WI38 (cell line): ENCODE measurements at regions not wholly inside any gene's neighbourhood (a gene's known extent, or its start where the extent isn't known, plus 50 kb on each side); places are given as distances from the start of the nearest gene placed in this dataset.

Experiments used
- H3K4me3 ChIP-seq: 2 replicates; pipeline ENCODE4 v1.5.1; 2011; ENCODE audit warnings: low read depth, mild to moderate bottlenecking, control low read depth, low read length
- TF ChIP-seq, protein P1 (sequence below): IDR thresholded peaks from 2 replicates; pipeline ENCODE4 v1.5.1; 2012; ENCODE audit warnings: low read depth, mild to moderate bottlenecking, control low read depth, low read length

DNA sequence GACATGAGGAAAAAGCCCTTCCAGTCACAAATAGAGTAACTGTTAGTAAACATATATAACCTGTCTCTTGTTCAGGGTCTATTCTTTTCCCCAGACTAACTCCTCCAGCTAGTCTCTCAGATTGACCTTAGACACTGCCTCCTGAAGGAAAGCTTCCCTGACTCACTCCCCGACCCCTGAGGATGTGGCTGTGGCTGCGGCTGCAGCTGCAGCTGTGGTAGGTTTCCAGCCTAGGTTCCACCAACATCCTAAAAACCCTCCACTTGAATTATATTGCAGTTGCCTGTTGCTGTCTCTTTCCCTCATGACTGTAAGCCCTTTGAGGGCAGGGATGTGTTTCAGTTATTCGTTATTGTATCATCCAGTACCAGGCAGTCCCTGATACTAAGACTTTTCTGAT lies 132.9 kb upstream of the C1orf21 start:
- TF ChIP-seq, protein P1, sequence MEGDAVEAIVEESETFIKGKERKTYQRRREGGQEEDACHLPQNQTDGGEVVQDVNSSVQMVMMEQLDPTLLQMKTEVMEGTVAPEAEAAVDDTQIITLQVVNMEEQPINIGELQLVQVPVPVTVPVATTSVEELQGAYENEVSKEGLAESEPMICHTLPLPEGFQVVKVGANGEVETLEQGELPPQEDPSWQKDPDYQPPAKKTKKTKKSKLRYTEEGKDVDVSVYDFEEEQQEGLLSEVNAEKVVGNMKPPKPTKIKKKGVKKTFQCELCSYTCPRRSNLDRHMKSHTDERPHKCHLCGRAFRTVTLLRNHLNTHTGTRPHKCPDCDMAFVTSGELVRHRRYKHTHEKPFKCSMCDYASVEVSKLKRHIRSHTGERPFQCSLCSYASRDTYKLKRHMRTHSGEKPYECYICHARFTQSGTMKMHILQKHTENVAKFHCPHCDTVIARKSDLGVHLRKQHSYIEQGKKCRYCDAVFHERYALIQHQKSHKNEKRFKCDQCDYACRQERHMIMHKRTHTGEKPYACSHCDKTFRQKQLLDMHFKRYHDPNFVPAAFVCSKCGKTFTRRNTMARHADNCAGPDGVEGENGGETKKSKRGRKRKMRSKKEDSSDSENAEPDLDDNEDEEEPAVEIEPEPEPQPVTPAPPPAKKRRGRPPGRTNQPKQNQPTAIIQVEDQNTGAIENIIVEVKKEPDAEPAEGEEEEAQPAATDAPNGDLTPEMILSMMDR, result no peak

DNA sequence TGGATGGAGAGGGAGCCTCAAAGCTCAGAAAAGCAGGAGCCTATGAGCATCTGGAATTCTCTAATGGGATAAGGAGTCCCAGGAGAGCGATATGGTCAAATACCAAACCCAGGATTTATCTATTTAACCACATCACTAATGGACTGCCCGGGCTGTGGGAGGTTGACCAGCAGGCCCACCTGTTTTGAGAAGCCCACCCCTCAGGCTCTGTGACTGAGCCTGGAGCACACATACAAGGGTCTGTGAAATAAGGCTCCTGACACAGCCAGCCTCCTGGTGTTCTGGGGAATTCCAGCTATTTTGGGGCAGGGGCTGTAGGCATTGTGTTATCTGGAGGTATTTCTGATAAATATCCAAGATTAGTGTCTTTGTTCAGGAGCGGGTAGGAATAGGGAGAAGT lies 132.0 kb upstream of the C1orf21 start:
- TF ChIP-seq, protein P1, result no peak
- no peak overlapping the region for H3K4me3 ChIP-seq

More for the DNA sequence above, 132.9 kb upstream of the C1orf21 start:
- no peak overlapping the region for H3K4me3 ChIP-seq

DNA sequence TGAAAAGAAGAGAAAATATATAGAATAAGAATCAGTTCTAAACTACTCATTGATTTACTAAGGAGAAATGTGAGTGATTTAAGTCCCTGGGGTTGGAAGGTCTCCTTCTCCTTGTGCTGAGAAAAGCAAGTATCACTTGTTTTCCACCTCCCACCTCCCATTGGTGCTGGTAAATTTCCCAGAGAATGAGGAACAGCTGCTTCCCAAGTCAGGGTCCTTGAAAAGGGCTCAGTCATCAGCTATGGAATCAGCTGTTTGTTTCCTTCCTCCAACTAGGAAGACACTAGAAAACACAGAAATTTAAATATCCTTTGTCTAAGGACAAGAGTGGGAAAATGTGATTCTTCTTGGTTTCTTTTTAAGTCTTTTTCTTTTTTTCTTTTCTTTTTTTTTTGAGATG lies 131.3 kb upstream of the C1orf21 start:
- H3K4me3 ChIP-seq, result no peak overlapping the region
- TF ChIP-seq, protein P1, result no peak

DNA sequence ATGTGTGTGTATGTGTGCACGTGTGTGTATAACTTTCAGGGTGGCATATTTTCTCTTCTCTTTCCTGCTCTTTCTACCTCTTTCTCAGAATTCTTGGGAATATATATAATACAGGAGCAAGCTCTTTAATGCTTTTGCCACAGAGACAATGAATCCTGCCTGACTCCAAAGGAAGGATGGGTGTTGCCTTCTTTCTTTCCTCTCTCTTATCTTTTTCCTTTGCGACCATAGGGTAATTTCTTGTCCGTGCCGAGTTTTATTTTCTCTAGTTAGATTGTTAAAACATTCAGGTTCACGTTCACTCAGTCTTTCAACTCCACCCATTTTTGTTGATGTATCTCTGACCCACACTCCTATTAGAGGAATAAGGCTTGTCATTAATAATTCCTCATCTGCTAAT lies 129.0 kb upstream of the C1orf21 start:
- TF ChIP-seq, protein P1, result no peak
- H3K4me3 ChIP-seq, result no peak overlapping the region

DNA sequence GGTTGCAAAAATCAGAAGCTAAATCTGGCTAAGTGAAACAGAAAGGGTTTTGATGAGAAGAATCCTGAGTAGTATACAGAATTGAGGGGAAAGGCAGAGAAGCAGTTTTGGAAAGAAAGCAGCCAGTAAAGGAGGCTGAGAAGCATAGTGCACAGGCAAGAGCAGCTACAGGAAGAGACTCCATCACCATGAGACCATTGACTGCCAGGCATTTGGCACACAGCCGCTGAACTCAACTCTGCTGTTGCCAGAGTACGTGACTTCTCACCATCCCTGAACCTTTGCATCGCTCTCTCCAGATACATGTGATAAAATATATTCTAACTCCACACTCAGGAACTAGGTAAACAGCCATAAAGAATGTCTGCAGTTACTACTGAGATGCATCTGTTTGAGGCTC lies 128.3 kb upstream of the C1orf21 start:
- H3K4me3 ChIP-seq, result no peak overlapping the region
- TF ChIP-seq, protein P1, result no peak

DNA sequence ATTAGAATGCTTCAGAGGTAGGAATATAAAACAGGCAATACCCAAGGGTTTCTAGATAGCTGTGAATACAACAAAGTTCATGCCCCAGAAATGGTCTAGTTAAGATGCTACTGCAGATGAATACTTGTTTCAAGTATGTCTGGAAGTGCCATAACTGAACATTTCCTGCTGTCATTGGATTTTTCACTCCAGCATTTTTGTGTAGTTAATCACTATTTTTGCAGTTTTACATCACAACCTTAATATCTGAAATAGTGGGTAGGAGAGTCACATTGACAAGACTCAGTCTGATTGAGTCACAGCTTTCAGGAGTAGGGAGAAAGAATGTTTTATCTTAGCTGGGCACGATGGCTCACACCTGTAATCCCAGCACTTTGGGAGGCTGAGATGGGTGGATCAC lies 126.4 kb upstream of the C1orf21 start:
- no peak overlapping the region for H3K4me3 ChIP-seq
- TF ChIP-seq, protein P1, result no peak

DNA sequence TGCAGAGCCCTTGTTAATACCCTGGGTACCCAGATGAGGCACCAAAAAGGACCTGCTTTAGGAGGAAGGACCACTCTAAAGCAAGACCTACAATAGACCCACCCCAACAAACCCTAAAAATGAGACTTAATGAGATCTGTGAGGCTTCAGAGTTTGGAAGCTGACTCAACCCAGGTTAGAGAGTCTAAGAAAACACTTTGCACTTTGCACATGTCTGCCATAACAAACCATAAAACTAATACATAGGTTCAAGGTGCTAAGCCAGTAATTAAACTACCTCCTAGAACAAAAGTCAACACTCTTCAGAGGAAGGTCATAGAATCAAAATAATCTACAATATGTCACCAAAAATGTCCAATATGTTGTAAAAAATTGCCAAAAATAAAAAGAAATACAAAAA lies 124.7 kb upstream of the C1orf21 start:
- H3K4me3 ChIP-seq, result no peak overlapping the region
- TF ChIP-seq, protein P1, result no peak
